Bronchial epithelial cell (primary cell): ENCODE measurements at regions not wholly inside any gene's neighbourhood (a gene's known extent, or its start where the extent isn't known, plus 50 kb on each side); places are given as distances from the start of the nearest gene placed in this dataset.

Experiments used
- DNase-seq: peaks from one replicate; pipeline ENCODE4 v3.0.0-alpha.2; 2010; ENCODE audit warnings: low read depth
- FAIRE-seq: peaks from 2 replicates; lab custom pipeline; 2011; peaks lifted over from hg19 to GRCh38; lab: Jason Lieb, UNC
- H3K27me3 ChIP-seq: 2 replicates; pipeline ENCODE4 v1.5.1; 2011; ENCODE audit warnings: low read length; ENCODE audit not compliant: control insufficient read depth, insufficient read depth
- H3K36me3 ChIP-seq: 2 replicates; pipeline ENCODE4 v1.5.1; 2011; ENCODE audit warnings: low read length; ENCODE audit not compliant: control insufficient read depth, insufficient read depth
- H3K4me3 ChIP-seq: 2 replicates; pipeline ENCODE4 v1.5.1; 2011; ENCODE audit warnings: mild to moderate bottlenecking, low read depth, low read length, control low read depth
- CTCF ChIP-seq: IDR thresholded peaks from 2 replicates; pipeline ENCODE4 v1.5.1; 2011; ENCODE audit warnings: mild to moderate bottlenecking, moderate library complexity, low read length, control low read depth, inconsistent platforms; ENCODE audit not compliant: insufficient read depth, severe bottlenecking

- H3K27me3 ChIP-seq, result no peaks in the 10 kb centered on the region
- FAIRE-seq (no peak), DNase-seq (no peak)
- H3K36me3 ChIP-seq, result no peaks in the 10 kb centered on the region
- TF ChIP-seq CTCF, result no peak
- no peak overlapping the region for H3K4me3 ChIP-seq
Observed at GRCh38 chr11:106295974-106296373, 218.5 kb downstream of the AASDHPPT start.

DNA sequence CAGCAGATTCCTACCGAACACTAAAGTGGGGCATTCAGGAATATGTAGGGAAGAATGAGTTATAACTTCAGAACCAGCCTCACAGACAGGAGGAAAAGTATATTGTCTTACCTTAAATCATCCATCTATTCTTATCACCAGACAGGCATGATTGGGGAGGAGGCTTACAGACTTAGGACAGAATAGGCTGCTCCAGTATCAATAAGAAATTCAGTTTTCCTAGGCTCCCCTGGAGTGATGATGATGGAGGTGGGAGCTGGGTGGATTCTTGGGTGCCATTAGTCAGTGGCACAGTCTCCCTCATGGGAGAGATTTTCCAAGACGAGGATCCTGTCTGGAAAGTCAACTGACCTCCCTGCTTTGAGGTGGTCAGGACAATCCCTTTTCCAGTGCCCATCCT, 225.0 kb downstream of the AASDHPPT start:
- no peak for FAIRE-seq
- DNase-seq, result no peak
- Histone ChIP-seq H3K36me3 (no peaks in the 10 kb centered on the region), H3K27me3 (no peaks in the 10 kb centered on the region), H3K4me3 (no peak overlapping the region)
- no peak for TF ChIP-seq CTCF

DNA sequence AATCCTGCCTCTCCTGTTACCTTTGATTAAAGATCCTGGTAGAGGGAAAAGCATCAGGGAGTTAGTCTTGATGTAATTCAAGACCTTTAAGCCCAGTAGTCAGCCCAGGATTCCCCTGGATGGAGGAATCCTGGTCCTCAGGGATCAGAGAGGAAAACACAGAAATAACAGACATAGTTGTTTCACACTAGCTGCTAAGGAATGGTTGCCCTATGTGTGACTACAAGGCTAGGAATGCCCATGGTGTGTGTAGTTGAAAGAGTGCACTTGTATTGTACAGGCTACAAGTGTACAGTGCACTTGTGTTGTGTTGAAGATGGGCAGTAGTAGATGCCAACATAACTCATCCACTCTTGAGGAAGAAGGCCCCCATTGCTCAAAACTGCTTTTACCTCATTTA, 226.8 kb downstream of the AASDHPPT start:
- TF ChIP-seq CTCF, result no peak
- DNase-seq (peak; percentile 41), FAIRE-seq (no peak)
- Histone ChIP-seq H3K36me3 (no peaks in the 10 kb centered on the region), H3K27me3 (no peaks in the 10 kb centered on the region), H3K4me3 (no peak overlapping the region)

DNA sequence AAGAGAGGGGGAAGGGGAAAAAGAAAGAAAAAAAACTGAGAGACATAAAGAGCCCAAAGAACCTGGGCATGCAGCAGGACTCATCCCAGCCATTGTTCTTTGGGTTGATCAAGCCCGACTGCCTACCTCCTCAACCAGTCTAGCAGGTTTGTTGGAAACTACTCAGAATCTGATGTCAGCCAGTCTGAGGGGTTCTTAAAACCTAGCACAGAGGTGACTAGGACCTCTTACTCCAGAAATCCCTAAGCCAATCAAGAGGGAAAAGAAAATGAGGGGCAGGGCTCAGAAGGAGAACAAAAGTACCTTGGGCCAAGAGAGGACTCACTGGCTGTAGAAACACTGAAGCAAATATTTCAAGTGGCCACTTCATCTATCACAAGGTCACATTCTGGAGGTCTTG, 228.0 kb downstream of the AASDHPPT start:
- peak; percentile 62 for FAIRE-seq
- TF ChIP-seq CTCF, result no peak
- Histone ChIP-seq H3K4me3 (no peak overlapping the region), H3K36me3 (no peaks in the 10 kb centered on the region), H3K27me3 (no peaks in the 10 kb centered on the region)
- peak; percentile 79 for DNase-seq

- FAIRE-seq (no peak), DNase-seq (no peak)
- no peak for TF ChIP-seq CTCF
- Histone ChIP-seq H3K4me3 (no peak overlapping the region), H3K36me3 (no peaks in the 10 kb centered on the region), H3K27me3 (no peaks in the 10 kb centered on the region)
Observed at GRCh38 chr11:106306942-106307341, 229.5 kb downstream of the AASDHPPT start.

DNA sequence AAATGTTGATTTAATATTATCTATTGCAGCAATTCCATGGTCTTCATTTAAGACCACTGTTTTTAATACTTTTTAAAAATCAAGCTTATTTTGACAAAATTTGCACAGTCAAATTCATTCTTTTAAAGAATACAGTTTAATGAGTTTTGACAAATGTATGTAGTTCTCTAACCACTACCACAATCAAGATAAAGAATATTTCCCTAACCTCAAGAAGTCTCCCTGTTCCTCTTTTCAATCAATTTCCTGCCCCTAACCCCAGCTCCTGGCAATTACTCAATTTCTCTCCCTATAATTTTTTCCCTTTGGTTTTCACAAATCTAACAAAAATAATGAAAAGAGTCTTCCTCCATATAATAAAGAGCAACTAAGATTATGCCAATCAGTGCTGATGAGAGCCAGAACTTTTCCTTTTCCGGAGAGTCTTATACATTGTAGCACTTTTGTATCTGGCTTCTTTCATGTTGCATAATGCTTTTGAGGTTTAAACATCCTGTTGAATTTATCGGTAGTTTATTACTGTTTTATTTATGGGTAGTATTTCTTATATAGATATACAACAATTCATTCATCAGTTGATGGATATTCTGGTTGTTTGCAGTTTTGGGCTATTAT, 231.7 kb downstream of the AASDHPPT start:
- TF ChIP-seq CTCF, result no peak
- no peak for DNase-seq
- no peak for FAIRE-seq
- H3K36me3 ChIP-seq, result no peaks in the 10 kb centered on the region
- no peak overlapping the region for H3K4me3 ChIP-seq
- no peaks in the 10 kb centered on the region for H3K27me3 ChIP-seq
